ENCODE measurements at regions not wholly inside any gene's neighbourhood (a gene's known extent, or its start where the extent isn't known, plus 50 kb on each side); places are given as distances from the start of the nearest gene placed in this dataset.

GRCh38 chr3:166446986-166447385, 609.8 kb upstream of the BCHE start:
- H3K9ac ChIP-seq (ENCODE audit: insufficient read depth, low read length, poor library complexity, severe bottlenecking): no peak overlapping the region
- peaks cover 0 to 1% (median 0%) of the 10 kb centered on the region in 3 donors for H3K27me3 Mint-ChIP-seq (ENCODE audit: low read depth in 3 of 3)
- H3K4me3 ChIP-seq (replicated peaks in 1 of 3; ENCODE audit: low read depth in 2 of 3, low read length in 3 of 3): no peak overlapping the region
- intact Hi-C loops (cut with micrococcal nuclease): no loop called here
- H3K4me1 ChIP-seq (ENCODE audit: control insufficient read depth in 1 of 2, insufficient read depth in 2 of 2, low read length in 2 of 2): no peaks in the 10 kb centered on the region
- DNase-seq: no peak
- TF ChIP-seq, protein P1, sequence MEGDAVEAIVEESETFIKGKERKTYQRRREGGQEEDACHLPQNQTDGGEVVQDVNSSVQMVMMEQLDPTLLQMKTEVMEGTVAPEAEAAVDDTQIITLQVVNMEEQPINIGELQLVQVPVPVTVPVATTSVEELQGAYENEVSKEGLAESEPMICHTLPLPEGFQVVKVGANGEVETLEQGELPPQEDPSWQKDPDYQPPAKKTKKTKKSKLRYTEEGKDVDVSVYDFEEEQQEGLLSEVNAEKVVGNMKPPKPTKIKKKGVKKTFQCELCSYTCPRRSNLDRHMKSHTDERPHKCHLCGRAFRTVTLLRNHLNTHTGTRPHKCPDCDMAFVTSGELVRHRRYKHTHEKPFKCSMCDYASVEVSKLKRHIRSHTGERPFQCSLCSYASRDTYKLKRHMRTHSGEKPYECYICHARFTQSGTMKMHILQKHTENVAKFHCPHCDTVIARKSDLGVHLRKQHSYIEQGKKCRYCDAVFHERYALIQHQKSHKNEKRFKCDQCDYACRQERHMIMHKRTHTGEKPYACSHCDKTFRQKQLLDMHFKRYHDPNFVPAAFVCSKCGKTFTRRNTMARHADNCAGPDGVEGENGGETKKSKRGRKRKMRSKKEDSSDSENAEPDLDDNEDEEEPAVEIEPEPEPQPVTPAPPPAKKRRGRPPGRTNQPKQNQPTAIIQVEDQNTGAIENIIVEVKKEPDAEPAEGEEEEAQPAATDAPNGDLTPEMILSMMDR (IDR thresholded peaks at IDR 0.05): no peak
- H2AFZ ChIP-seq (ENCODE audit: insufficient read depth, low read depth, low read length, poor library complexity, severe bottlenecking): no peak overlapping the region
- no peak overlapping the region for H3K27ac Mint-ChIP-seq
- no peaks in the 10 kb centered on the region for H4K20me1 ChIP-seq (ENCODE audit: insufficient read depth, low read length)
- peaks cover 3 to 22% (median 6%) of the 10 kb centered on the region in 7 donors for H3K9me3 Mint-ChIP-seq
- no peaks in the 10 kb centered on the region for H3K36me3 ChIP-seq (replicated peaks in 1 of 2; ENCODE audit: control insufficient read depth in 1 of 2, insufficient read depth in 2 of 2, low read length in 2 of 2)
- H3K79me2 ChIP-seq (ENCODE audit: insufficient read depth, low read length): no peaks in the 10 kb centered on the region
- H3K27me3 ChIP-seq (ENCODE audit: control insufficient read depth in 2 of 2, insufficient read depth in 2 of 2, low read length in 2 of 2): no peaks in the 10 kb centered on the region
- no peak overlapping the region for H3K4me2 ChIP-seq (replicated peaks; ENCODE audit: extremely low read depth, low read length, poor library complexity, severe bottlenecking)
- H3K9me3 ChIP-seq (replicated peaks in 1 of 2; ENCODE audit: control insufficient read depth in 1 of 2, insufficient read depth in 1 of 2, low read length in 2 of 2): peaks cover 5 to 20% of the 10 kb centered on the region in 2 donors
- H3K36me3 Mint-ChIP-seq: no peaks in the 10 kb centered on the region
- no peak overlapping the region for H3K4me3 Mint-ChIP-seq
- no peaks in the 10 kb centered on the region for H3K4me1 Mint-ChIP-seq
- WGBS (ENCODE audit: insufficient coverage): 100% methylated on average over 2 of the region's 3 CpGs
- H3K27ac ChIP-seq (ENCODE audit: low read depth in 1 of 2, low read length in 2 of 2): no peak overlapping the region

GRCh38 chr3:166446291-166446690, 609.1 kb upstream of the BCHE start:
- H3K4me3 ChIP-seq (replicated peaks in 1 of 3; ENCODE audit: low read depth in 2 of 3, low read length in 3 of 3): no peak overlapping the region
- H3K27me3 ChIP-seq (ENCODE audit: control insufficient read depth in 2 of 2, insufficient read depth in 2 of 2, low read length in 2 of 2): no peaks in the 10 kb centered on the region
- H3K36me3 ChIP-seq (replicated peaks in 1 of 2; ENCODE audit: control insufficient read depth in 1 of 2, insufficient read depth in 2 of 2, low read length in 2 of 2): no peaks in the 10 kb centered on the region
- H3K4me1 ChIP-seq (ENCODE audit: control insufficient read depth in 1 of 2, insufficient read depth in 2 of 2, low read length in 2 of 2): no peaks in the 10 kb centered on the region
- intact Hi-C loops (cut with micrococcal nuclease): no loop called here
- Mint-ChIP-seq H3K36me3 (no peaks in the 10 kb centered on the region), H3K4me1 (no peaks in the 10 kb centered on the region), H3K4me3 (no peak overlapping the region), H3K27me3 (ENCODE audit: low read depth in 3 of 3) (peaks cover 0 to 1% (median 0%) of the 10 kb centered on the region in 3 donors), H3K9me3 (peaks cover 2 to 19% (median 6%) of the 10 kb centered on the region in 7 donors), H3K27ac (no peak overlapping the region)
- H3K9ac ChIP-seq (ENCODE audit: insufficient read depth, low read length, poor library complexity, severe bottlenecking): no peak overlapping the region
- no peak overlapping the region for H2AFZ ChIP-seq (ENCODE audit: insufficient read depth, low read depth, low read length, poor library complexity, severe bottlenecking)
- no peak for DNase-seq
- TF ChIP-seq, protein P1 (IDR thresholded peaks at IDR 0.05): no peak
- no peak overlapping the region for H3K4me2 ChIP-seq (replicated peaks; ENCODE audit: extremely low read depth, low read length, poor library complexity, severe bottlenecking)
- no peaks in the 10 kb centered on the region for H4K20me1 ChIP-seq (ENCODE audit: insufficient read depth, low read length)
- no peak overlapping the region for H3K27ac ChIP-seq (ENCODE audit: low read depth in 1 of 2, low read length in 2 of 2)
- H3K79me2 ChIP-seq (ENCODE audit: insufficient read depth, low read length): no peaks in the 10 kb centered on the region
- H3K9me3 ChIP-seq (replicated peaks in 1 of 2; ENCODE audit: control insufficient read depth in 1 of 2, insufficient read depth in 1 of 2, low read length in 2 of 2): peaks cover 5 to 20% of the 10 kb centered on the region in 2 donors

All from CD14-positive monocyte (primary cell).